ENCODE measurements at regions not wholly inside any gene's neighbourhood (a gene's known extent, or its start where the extent isn't known, plus 50 kb on each side); places are given as distances from the start of the nearest gene placed in this dataset.

GRCh38 chr2:212596688-212597087 lies 58.1 kb upstream of the ERBB4 start:
- H3K4me3 ChIP-seq (ENCODE audit: low read depth, low read length): no peak overlapping the region
- no peaks in the 10 kb centered on the region for H3K9me3 ChIP-seq (ENCODE audit: control insufficient read depth, insufficient read depth, low read depth, low read length)
- ChIA-PET CTCF (interaction anchor here (0.7 to 1.2 kb wide), 2 partner anchors 57 to 1141 kb away, joined by 3 to 4 read pairs; no protein-coding TSS in a partner anchor), POLR2A (no interaction called here)
- no peaks in the 10 kb centered on the region for H3K4me1 ChIP-seq (ENCODE audit: control insufficient read depth, insufficient read depth, low read length)
- TF ChIP-seq ZNF16 (tag by site-specific recombination; IDR thresholded peaks at IDR 0.05; ENCODE audit: low read depth) (no peak), PRDM1 (tag by site-specific recombination; IDR thresholded peaks at IDR 0.05) (no peak), ZBTB6 (tag by site-specific recombination; IDR thresholded peaks at IDR 0.05) (no peak), ZNF48 (tag by site-specific recombination; IDR thresholded peaks at IDR 0.05) (no peak), ZNF266 (tag by site-specific recombination; IDR thresholded peaks at IDR 0.05; ENCODE audit: low read depth) (no peak), ZNF311 (tag by site-specific recombination; IDR thresholded peaks at IDR 0.05; ENCODE audit: borderline replicate concordance) (no peak), GFI1B (tag by site-specific recombination; IDR thresholded peaks at IDR 0.05) (no peak)
- no peaks in the 10 kb centered on the region for H3K36me3 ChIP-seq (ENCODE audit: control insufficient read depth in 2 of 2, insufficient read depth in 1 of 2, low read length in 2 of 2)
- no peak overlapping the region for H3K27ac ChIP-seq (ENCODE audit: extremely low read depth, low read depth, low read length)

- no peak for TF ChIP-seq ZNF292 (tag by site-specific recombination; IDR thresholded peaks at IDR 0.05; ENCODE audit: borderline replicate concordance, low read depth)
- TF ChIP-seq ZNF449 (tag by site-specific recombination; IDR thresholded peaks at IDR 0.05): no peak
- no peak for TF ChIP-seq BCL11B (tag by site-specific recombination; IDR thresholded peaks at IDR 0.05; ENCODE audit: low read depth)
- TF ChIP-seq ZNF148 (tag by site-specific recombination; IDR thresholded peaks at IDR 0.05; ENCODE audit: borderline replicate concordance): no peak
- no peak for TF ChIP-seq ELK4 (IDR thresholded peaks at IDR 0.05; ENCODE audit: borderline replicate concordance, low read depth, low read length)
- no peak for TF ChIP-seq ZNF280D (tag by site-specific recombination; IDR thresholded peaks at IDR 0.05)
- no peak for TF ChIP-seq ZNF221 (tag by site-specific recombination; IDR thresholded peaks at IDR 0.05; ENCODE audit: borderline replicate concordance)
- no peak overlapping the region for H3K27ac ChIP-seq (ENCODE audit: extremely low read depth, low read depth, low read length)
- CTCF ChIA-PET: interaction anchor here (0.6 to 1.2 kb wide), 3 partner anchors 58 to 1141 kb away, joined by 3 to 4 read pairs (median 3); no protein-coding TSS in a partner anchor
Measured at GRCh38 chr2:212596276-212596675, 57.7 kb upstream of the ERBB4 start.

More at GRCh38 chr2:212596276-212596675, 57.7 kb upstream of the ERBB4 start:
- no peaks in the 10 kb centered on the region for H3K36me3 ChIP-seq (ENCODE audit: control insufficient read depth in 2 of 2, insufficient read depth in 1 of 2, low read length in 2 of 2)
- no peaks in the 10 kb centered on the region for H3K4me1 ChIP-seq (ENCODE audit: control insufficient read depth, insufficient read depth, low read length)
- H3K9me3 ChIP-seq (ENCODE audit: control insufficient read depth, insufficient read depth, low read depth, low read length): no peaks in the 10 kb centered on the region
- no peak overlapping the region for H3K4me3 ChIP-seq (ENCODE audit: low read depth, low read length)
- POLR2A ChIA-PET: no interaction called here

All from HEK293 (cell line).